ENCODE measurements at regions not wholly inside any gene's neighbourhood (a gene's known extent, or its start where the extent isn't known, plus 50 kb on each side); places are given as distances from the start of the nearest gene placed in this dataset.

- CTCF ChIA-PET: no interaction called here
- BruUV-seq (replicated peaks): no TSS peak
- H3K9ac ChIP-seq (ENCODE audit: low read length): no peak overlapping the region
- RAD21 ChIA-PET (ENCODE audit: low non-redundant PET in 1 of 2, low total read pairs in 2 of 2, uncharacterized antibody in 2 of 2, unreplicated experiment in 2 of 2): no interaction called here
- H3K79me2 ChIP-seq (ENCODE audit: insufficient read depth, low read length): no peaks in the 10 kb centered on the region
- no peak overlapping the region for H2AFZ ChIP-seq (ENCODE audit: low read depth, low read length, poor library complexity, severe bottlenecking)
- DNase-seq (ENCODE audit: low read depth, low spot score): no peak
- intact Hi-C loops (cut with micrococcal nuclease): no loop called here
- H3K4me3 ChIP-seq (replicated peaks in 1 of 2; ENCODE audit: low read depth in 1 of 2, low read length in 2 of 2): no peak overlapping the region
- peak overlapping the region; percentile 3; the same call in 1 of the 2 replicates for H3K4me2 ChIP-seq (ENCODE audit: low read length)
- no peak overlapping the region for H3K27ac ChIP-seq (ENCODE audit: low read depth, low read length)
- H3K9me2 ChIP-seq (ENCODE audit: insufficient read depth): no peaks in the 10 kb centered on the region
- peaks cover 27 to 71% of the 10 kb centered on the region in 2 experiments for H3K4me1 ChIP-seq (ENCODE audit: control insufficient read depth in 1 of 2, insufficient read depth in 2 of 2, low read length in 2 of 2)
- H3K9me3 ChIP-seq (ENCODE audit: control insufficient read depth in 1 of 2, insufficient read depth in 1 of 2, low read depth in 1 of 2, low read length in 2 of 2): no peaks in the 10 kb centered on the region
- TF ChIP-seq SRF (IDR thresholded peaks at IDR 0.05; ENCODE audit: low read depth): no peak
- TF ChIP-seq SP1 (IDR thresholded peaks at IDR 0.05; ENCODE audit: low read depth): no peak
- no peak for TF ChIP-seq ZFX (IDR thresholded peaks at IDR 0.05)
- no peak for TF ChIP-seq EGR1 (IDR thresholded peaks at IDR 0.05; ENCODE audit: low read depth)
- TF ChIP-seq CEBPB (IDR thresholded peaks at IDR 0.05; ENCODE audit: low read depth): no peak
- POLR2A ChIA-PET: no interaction called here
- H3K36me3 ChIP-seq (ENCODE audit: control insufficient read depth in 1 of 2, insufficient read depth in 2 of 2, low read length in 2 of 2): no peaks in the 10 kb centered on the region
- no peak for ATAC-seq
- H3K27me3 ChIP-seq (ENCODE audit: insufficient read depth, low read length): no peaks in the 10 kb centered on the region
- H4K20me1 ChIP-seq (ENCODE audit: insufficient read depth): no peaks in the 10 kb centered on the region
These were observed 54.3 kb upstream of the IGFBP3 start for GRCh38 chr7:45975367-45975766.

- no peaks in the 10 kb centered on the region for H3K27me3 ChIP-seq (ENCODE audit: insufficient read depth, low read length)
- ChIA-PET CTCF (no interaction called here), RAD21 (ENCODE audit: low non-redundant PET in 1 of 2, low total read pairs in 2 of 2, uncharacterized antibody in 2 of 2, unreplicated experiment in 2 of 2) (no interaction called here), POLR2A (no interaction called here)
- no peak for DNase-seq (ENCODE audit: low read depth, low spot score)
- H3K4me3 ChIP-seq (replicated peaks in 1 of 2; ENCODE audit: low read depth in 1 of 2, low read length in 2 of 2): no peak overlapping the region
- no peaks in the 10 kb centered on the region for H3K9me2 ChIP-seq (ENCODE audit: insufficient read depth)
- H2AFZ ChIP-seq (ENCODE audit: low read depth, low read length, poor library complexity, severe bottlenecking): no peak overlapping the region
- no peaks in the 10 kb centered on the region for H3K36me3 ChIP-seq (ENCODE audit: control insufficient read depth in 1 of 2, insufficient read depth in 2 of 2, low read length in 2 of 2)
- ATAC-seq: no peak
- no TSS peak for BruUV-seq (replicated peaks)
- H3K4me2 ChIP-seq (ENCODE audit: low read length): 0 out of 2 replicates have a peak overlapping the region, but pooled peaks have one; percentile 10
- intact Hi-C loops (cut with micrococcal nuclease): no loop called here
- no peaks in the 10 kb centered on the region for H3K9me3 ChIP-seq (ENCODE audit: control insufficient read depth in 1 of 2, insufficient read depth in 1 of 2, low read depth in 1 of 2, low read length in 2 of 2)
- no peak overlapping the region for H3K27ac ChIP-seq (ENCODE audit: low read depth, low read length)
- H3K79me2 ChIP-seq (ENCODE audit: insufficient read depth, low read length): no peaks in the 10 kb centered on the region
- H3K4me1 ChIP-seq (ENCODE audit: control insufficient read depth in 1 of 2, insufficient read depth in 2 of 2, low read length in 2 of 2): peaks cover 27 to 67% of the 10 kb centered on the region in 2 experiments
- H4K20me1 ChIP-seq (ENCODE audit: insufficient read depth): no peaks in the 10 kb centered on the region
- H3K9ac ChIP-seq (ENCODE audit: low read length): no peak overlapping the region
- TF ChIP-seq SIN3A (IDR thresholded peaks at IDR 0.05; ENCODE audit: low read depth) (no peak), CEBPB (IDR thresholded peaks at IDR 0.05; ENCODE audit: low read depth) (no peak)
These were observed 53.7 kb upstream of the IGFBP3 start for GRCh38 chr7:45974540-45975360.
